Body of pancreas (tissue), 4 donors: ENCODE measurements at regions not wholly inside any gene's neighbourhood (a gene's known extent, or its start where the extent isn't known, plus 50 kb on each side); places are given as distances from the start of the nearest gene placed in this dataset.

Experiments
- ATAC-seq: fragments of 150-250 bp; one replicate; pipeline ENCODE4 v1.9.1; 2016
- DNase-seq, 4 donors: peaks; one replicate each; pipeline ENCODE4 v3.0.0-alpha.2; 2019
- H3K27ac ChIP-seq, 4 donors: fragments of 200-600 bp; sonication (generic); 1 replicate in 3 of 4; 2 replicates in 1 of 4; pipeline versions ENCODE4 v1.5.1 to v1.6.1; 2016 to 2019; ENCODE audit warnings: mild to moderate bottlenecking in 1 of 4, mixed read lengths in 1 of 4, moderate library complexity in 1 of 4
- H3K27me3 ChIP-seq, 2 donors: fragments of 200-600 bp; sonication (generic); one replicate each; pipeline ENCODE4 v1.6.0; 2016; ENCODE audit warnings: mild to moderate bottlenecking in 1 of 2
- H3K36me3 ChIP-seq, 2 donors: fragments of 200-600 bp; sonication (generic); replicated peaks in 1 of 2; 2 replicates each; pipeline ENCODE4 v1.5.1; 2016; ENCODE audit warnings: low read depth in 2 of 2; ENCODE audit not compliant: insufficient read depth in 1 of 2
- H3K4me1 ChIP-seq: fragments of 200-600 bp; sonication (generic); one replicate; pipeline ENCODE4 v1.6.0; 2016
- H3K4me3 ChIP-seq, 2 donors: fragments of 200-600 bp; sonication (generic); 1 replicate in 1 of 2; 2 replicates in 1 of 2; pipeline ENCODE4 v1.5.1; 2016 to 2019
- H3K9me3 ChIP-seq, 3 donors: fragments of 200-600 bp; sonication (generic); 1 replicate in 2 of 3; 2 replicates in 1 of 3; pipeline ENCODE4 v1.5.1; 2016
- CTCF ChIP-seq, 7 experiments: fragments of 450-650 bp in 4 of 7; fragments of 200-600 bp in 3 of 7; sonication (generic) in 3 of 7; IDR thresholded peaks; one replicate each; pipeline ENCODE4 v1.5.1; 2016 to 2019; ENCODE audit warnings: antibody characterized with exemption in 7 of 7
- POLR2A ChIP-seq, 3 donors: fragments of 450-650 bp; IDR thresholded peaks; one replicate each; pipeline ENCODE4 v1.6.1; 2016; ENCODE audit warnings: antibody characterized with exemption in 3 of 3, mild to moderate bottlenecking in 2 of 3
- WGBS, 2 donors: methylation state at CpG; one replicate each; pipeline ENCODE4 v1.1.5; 2017; 5-methylcytosine and 5-hydroxymethylcytosine counted together
- intact Hi-C: fragments of 100-400 bp; cut with DNase I; formaldehyde crosslinking; loops from one replicate; pipeline ENCODE4 v1.15.1; 2023

DNA sequence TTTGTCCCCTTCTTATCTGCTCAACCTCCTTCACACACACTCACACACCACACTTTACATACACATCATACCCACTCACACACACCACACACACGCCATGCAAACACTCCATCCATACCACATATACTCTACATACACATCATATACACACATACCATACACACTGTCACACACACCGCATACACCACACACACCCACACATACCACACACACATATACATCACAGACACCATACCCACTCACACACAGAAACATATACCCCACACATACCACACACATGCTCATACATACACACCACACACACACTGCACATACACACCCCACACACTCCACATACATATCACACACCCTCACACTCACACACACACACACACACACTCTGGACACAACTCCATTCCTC is 54.3 kb upstream of the ACP3 start:
- no peaks in the 10 kb centered on the region for H3K36me3 ChIP-seq
- no peak overlapping the region for H3K4me3 ChIP-seq
- no peak for DNase-seq
- no peak overlapping the region for H3K27ac ChIP-seq
- 86 to 91% methylated on average over 2 of the region's 2 CpGs for WGBS, 2 donors
- intact Hi-C loops: no loop called here
- no peaks in the 10 kb centered on the region for H3K27me3 ChIP-seq
- H3K9me3 ChIP-seq: no peaks in the 10 kb centered on the region
- no peaks in the 10 kb centered on the region for H3K4me1 ChIP-seq
- no peak for TF ChIP-seq POLR2A (IDR thresholded peaks at IDR 0.05)
- TF ChIP-seq CTCF (IDR thresholded peaks at IDR 0.05): no peak
- no peak for ATAC-seq

DNA sequence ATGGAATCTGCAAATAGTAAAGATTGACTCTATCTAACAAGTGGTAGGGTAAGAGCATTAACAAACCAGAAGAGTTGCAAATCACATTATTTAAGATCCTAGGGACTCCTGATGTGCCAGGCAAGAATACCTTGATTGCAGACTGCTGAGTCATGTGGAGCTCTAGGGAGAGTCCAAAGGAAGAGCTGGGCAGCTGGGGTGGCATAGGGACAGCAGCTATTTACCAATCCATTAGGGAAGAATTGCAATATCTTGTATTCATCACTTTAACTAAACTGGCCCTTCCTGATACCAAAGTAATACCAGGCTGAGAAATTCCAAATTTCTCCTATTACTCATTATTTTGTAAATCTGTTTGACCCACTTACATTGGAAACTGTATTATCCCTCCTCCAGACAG is 52.2 kb upstream of the ACP3 start:
- ATAC-seq (no peak), DNase-seq (no peak)
- Histone ChIP-seq H3K4me3 (no peak overlapping the region), H3K27me3 (no peaks in the 10 kb centered on the region), H3K27ac (no peak overlapping the region), H3K9me3 (no peaks in the 10 kb centered on the region), H3K4me1 (no peaks in the 10 kb centered on the region), H3K36me3 (no peaks in the 10 kb centered on the region)
- intact Hi-C loops: no loop called here
- TF ChIP-seq CTCF (IDR thresholded peaks at IDR 0.05) (no peak), POLR2A (IDR thresholded peaks at IDR 0.05) (no peak)

DNA sequence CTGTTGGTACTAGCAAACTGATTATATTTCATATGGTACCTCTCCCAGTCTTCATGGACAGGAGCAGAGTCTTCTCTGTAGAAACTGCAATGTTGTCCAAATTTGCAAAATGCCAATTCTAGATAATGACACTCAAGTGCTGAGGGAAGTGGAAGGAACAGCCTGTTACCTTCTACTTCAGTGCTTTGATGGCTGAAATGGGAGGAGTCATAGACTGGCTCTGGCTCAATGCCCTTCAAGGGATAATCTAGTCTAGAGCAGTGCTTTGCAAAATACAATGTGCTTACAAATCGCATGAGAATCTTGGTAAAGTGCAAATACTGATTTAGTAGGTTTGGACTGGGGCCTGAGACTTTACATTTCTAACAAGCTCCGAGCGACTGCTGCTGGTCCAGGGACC is 51.7 kb upstream of the ACP3 start:
- intact Hi-C loops: no loop called here
- ATAC-seq (peak; percentile 38), DNase-seq (peak in 1 of 4 donors; percentile 33)
- no peak for TF ChIP-seq POLR2A (IDR thresholded peaks at IDR 0.05)
- no peak for TF ChIP-seq CTCF (IDR thresholded peaks at IDR 0.05)
- Histone ChIP-seq H3K4me1 (no peaks in the 10 kb centered on the region), H3K9me3 (no peaks in the 10 kb centered on the region), H3K27me3 (no peaks in the 10 kb centered on the region), H3K27ac (no peak overlapping the region), H3K4me3 (no peak overlapping the region), H3K36me3 (no peaks in the 10 kb centered on the region)
- WGBS, 2 donors: 88 to 100% methylated on average over 3 of the region's 3 CpGs

DNA sequence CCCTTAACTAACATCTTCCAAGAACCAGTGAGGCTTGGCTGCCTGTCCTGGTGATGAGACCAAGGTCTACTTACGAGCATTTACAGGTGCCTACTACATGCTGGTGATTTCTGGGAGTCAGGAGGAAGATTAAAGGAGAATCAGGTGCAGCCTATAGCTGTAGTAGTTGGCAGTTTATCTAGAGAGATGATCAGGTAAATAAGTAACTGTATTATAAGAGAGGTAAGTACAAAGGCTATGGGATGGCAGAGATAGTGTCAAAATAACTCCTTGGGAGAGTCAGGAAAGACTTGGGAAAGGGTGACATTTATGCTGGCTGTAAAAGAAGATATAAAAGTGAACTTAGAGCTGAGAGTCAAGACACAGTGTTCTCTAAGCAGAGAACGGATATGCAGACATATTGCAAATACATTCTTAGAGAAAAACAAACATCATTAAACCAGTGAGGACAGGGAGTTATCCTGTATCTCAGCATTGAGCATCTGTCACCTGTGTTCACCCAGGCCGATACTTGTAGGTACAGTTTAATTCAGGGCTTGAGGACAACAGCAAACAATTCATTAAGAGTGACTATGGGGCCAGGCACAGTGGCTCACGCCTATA is 49.7 kb upstream of the ACP3 start:
- no peak overlapping the region for H3K27ac ChIP-seq
- TF ChIP-seq POLR2A (IDR thresholded peaks at IDR 0.05) (no peak), CTCF (IDR thresholded peaks at IDR 0.05) (no peak)
- WGBS, 2 donors: 87 to 91% methylated on average over 4 of the region's 4 CpGs
- H3K9me3 ChIP-seq: no peaks in the 10 kb centered on the region
- peak in 1 of 4 donors; percentile 11 for DNase-seq
- H3K4me1 ChIP-seq: no peaks in the 10 kb centered on the region
- ATAC-seq: no peak
- intact Hi-C loops: no loop called here
- no peaks in the 10 kb centered on the region for H3K27me3 ChIP-seq
- no peaks in the 10 kb centered on the region for H3K36me3 ChIP-seq
- H3K4me3 ChIP-seq: no peak overlapping the region
